ENCODE measurements at regions not wholly inside any gene's neighbourhood (a gene's known extent, or its start where the extent isn't known, plus 50 kb on each side); places are given as distances from the start of the nearest gene placed in this dataset.

GRCh38 chr18:40075616-40076015 is 1879.4 kb upstream of the PIK3C3 start:
- DNase-seq, result no peak

- no peak for DNase-seq
These were observed 1882.3 kb upstream of the PIK3C3 start for GRCh38 chr18:40072761-40073160.

GRCh38 chr18:40066368-40066767 is 1888.7 kb upstream of the PIK3C3 start:
- DNase-seq, result no peak

- DNase-seq, result no peak
These were observed 1891.5 kb upstream of the PIK3C3 start for GRCh38 chr18:40063488-40063887.

GRCh38 chr18:40061086-40061485 is 1893.9 kb upstream of the PIK3C3 start:
- DNase-seq, result no peak

GRCh38 chr18:40060562-40060961 is 1894.5 kb upstream of the PIK3C3 start:
- DNase-seq, result no peak

- no peak for DNase-seq
These were observed 1896.0 kb upstream of the PIK3C3 start for GRCh38 chr18:40058811-40059570.

- no peak for DNase-seq
These were observed 1898.8 kb upstream of the PIK3C3 start for GRCh38 chr18:40056079-40056692.

GRCh38 chr18:40055262-40055661 is 1899.8 kb upstream of the PIK3C3 start:
- no peak for DNase-seq

- no peak for DNase-seq
These were observed 1905.3 kb upstream of the PIK3C3 start for GRCh38 chr18:40049716-40050115.

- no peak for DNase-seq
These were observed 1906.0 kb upstream of the PIK3C3 start for GRCh38 chr18:40048886-40049650.

GRCh38 chr18:40048253-40048652 is 1906.8 kb upstream of the PIK3C3 start:
- DNase-seq, result no peak

GRCh38 chr18:40046596-40046995 is 1908.4 kb upstream of the PIK3C3 start:
- DNase-seq, result no peak

GRCh38 chr18:40041951-40042350 is 1913.1 kb upstream of the PIK3C3 start:
- no peak for DNase-seq

GRCh38 chr18:40040574-40040973 is 1914.5 kb upstream of the PIK3C3 start:
- DNase-seq, result no peak

GRCh38 chr18:40037356-40037755 is 1917.7 kb upstream of the PIK3C3 start:
- no peak for DNase-seq

- no peak for DNase-seq
These were observed 1918.2 kb upstream of the PIK3C3 start for GRCh38 chr18:40036861-40037260.

GRCh38 chr18:40035966-40036365 is 1919.1 kb upstream of the PIK3C3 start:
- DNase-seq, result no peak

GRCh38 chr18:40032076-40032475 is 1923.0 kb upstream of the PIK3C3 start:
- DNase-seq, result no peak

GRCh38 chr18:40031435-40031834 is 1923.6 kb upstream of the PIK3C3 start:
- DNase-seq, result peak; percentile 52

- DNase-seq, result peak; percentile 16
These were observed 1935.1 kb upstream of the PIK3C3 start for GRCh38 chr18:40019797-40020392.

GRCh38 chr18:40018266-40018665 is 1936.8 kb upstream of the PIK3C3 start:
- no peak for DNase-seq

GRCh38 chr18:40017021-40017420 is 1938.0 kb upstream of the PIK3C3 start:
- no peak for DNase-seq

- no peak for DNase-seq
These were observed 1938.6 kb upstream of the PIK3C3 start for GRCh38 chr18:40016405-40016804.

Data from DMS53 (cell line).